GM12878 (cell line): ENCODE measurements at regions not wholly inside any gene's neighbourhood (a gene's known extent, or its start where the extent isn't known, plus 50 kb on each side); places are given as distances from the start of the nearest gene placed in this dataset.

Experiments used
- CHD1 ChIP-seq: IDR thresholded peaks from 2 replicates; pipeline ENCODE4 v1.6.1; 2012; ENCODE audit warnings: low read depth, low read length, improper control_type of control experiment
- CHD2 ChIP-seq: IDR thresholded peaks from 2 replicates; pipeline ENCODE4 v1.6.1; 2011; ENCODE audit warnings: low read depth, low read length, improper control_type of control experiment, borderline replicate concordance
- CREB1 ChIP-seq: IDR thresholded peaks from 2 replicates; pipeline ENCODE4 v1.6.1; 2012; ENCODE audit warnings: low read depth, mild to moderate bottlenecking, inconsistent platforms
- ESRRA ChIP-seq: IDR thresholded peaks from 2 replicates; pipeline ENCODE4 v1.6.1; 2012; ENCODE audit warnings: mild to moderate bottlenecking, low read length, improper control_type of control experiment
- ETV6 ChIP-seq, 2 experiments: fragments of 450-650 bp in 1 of 2; IDR thresholded peaks in 1 of 2; conservative IDR thresholded peaks in 1 of 2; 2 replicates each; pipeline ENCODE4 v1.6.1; 2014; ENCODE audit warnings: antibody characterized with exemption in 1 of 2, borderline replicate concordance in 1 of 2, low read depth in 1 of 2, mild to moderate bottlenecking in 1 of 2, moderate library complexity in 1 of 2
- EZH2 ChIP-seq: IDR thresholded peaks from 2 replicates; pipeline ENCODE4 v1.6.1; 2012; ENCODE audit warnings: low read depth, mild to moderate bottlenecking, control low read depth, inconsistent platforms, low read length, borderline replicate concordance; ENCODE audit not compliant: control insufficient read depth
- FOS ChIP-seq: IDR thresholded peaks from 3 replicates; pipeline ENCODE4 v1.6.1; 2011; ENCODE audit warnings: borderline replicate concordance; ENCODE audit not compliant: insufficient read length; ENCODE audit errors: extremely low read depth
- HSF1 ChIP-seq: fragments of 150-350 bp; IDR thresholded peaks from 2 replicates; pipeline ENCODE4 v1.6.1; 2014; ENCODE audit warnings: mild to moderate bottlenecking, low read depth, low read length
- NFIC ChIP-seq: IDR thresholded peaks from 2 replicates; pipeline ENCODE4 v1.6.1; 2012; ENCODE audit warnings: low read depth, mild to moderate bottlenecking, inconsistent platforms, low read length, moderate library complexity
- NRF1 ChIP-seq: conservative IDR thresholded peaks from 2 replicates; pipeline ENCODE4 v1.6.1; 2011; ENCODE audit warnings: mild to moderate bottlenecking, low read depth, low read length, improper control_type of control experiment
- PKNOX1 ChIP-seq: fragments of 450-650 bp; IDR thresholded peaks from 2 replicates; pipeline ENCODE4 v1.6.1; 2016; ENCODE audit warnings: mild to moderate bottlenecking
- POU2F2 ChIP-seq: IDR thresholded peaks from 3 replicates; pipeline ENCODE4 v1.6.1; 2011; ENCODE audit warnings: low read depth, mild to moderate bottlenecking, low read length, borderline replicate concordance
- PRDM15 ChIP-seq: fragments of 450-650 bp; formaldehyde crosslinking; IDR thresholded peaks from 2 replicates; pipeline ENCODE4 v1.4.0; 2020; ENCODE audit warnings: mild to moderate bottlenecking, moderate library complexity
- RFX5 ChIP-seq: IDR thresholded peaks from 2 replicates; pipeline ENCODE4 v1.6.1; 2011; ENCODE audit warnings: low read depth, low read length, improper control_type of control experiment
- SMC3 ChIP-seq: IDR thresholded peaks from 2 replicates; pipeline ENCODE4 v1.6.1; 2011; ENCODE audit warnings: low read length, improper control_type of control experiment, borderline replicate concordance
- TCF3 ChIP-seq: IDR thresholded peaks from 2 replicates; pipeline ENCODE4 v1.6.1; 2012; ENCODE audit warnings: low read depth, mild to moderate bottlenecking, low read length, borderline replicate concordance; ENCODE audit not compliant: insufficient read depth
- USF2 ChIP-seq: IDR thresholded peaks from 2 replicates; pipeline ENCODE4 v1.6.1; 2011; ENCODE audit warnings: low read depth, low read length, improper control_type of control experiment, borderline replicate concordance
- ZNF24 ChIP-seq: fragments of 450-650 bp; IDR thresholded peaks from 2 replicates; pipeline ENCODE4 v1.6.1; 2017; ENCODE audit warnings: antibody characterized with exemption, mild to moderate bottlenecking
- ZNF592 ChIP-seq: fragments of 450-650 bp; IDR thresholded peaks from 2 replicates; pipeline ENCODE4 v1.6.1; 2017; ENCODE audit warnings: mild to moderate bottlenecking, moderate library complexity
- ZZZ3 ChIP-seq: IDR thresholded peaks from 2 replicates; pipeline ENCODE4 v1.6.1; 2011; ENCODE audit warnings: low read depth; ENCODE audit not compliant: control insufficient read depth, insufficient read length

- TF ChIP-seq RFX5 (no peak), PRDM15 (CRISPR knock-in tag) (no peak), ZZZ3 (no peak), NFIC (no peak), TCF3 (peak; percentile 98), ZNF24 (no peak), ETV6 (conservative IDR thresholded peaks at IDR 0.05 in 1 of 2, IDR thresholded peaks at IDR 0.05 in 1 of 2; ENCODE audit: borderline replicate concordance in 1 of 2, low read depth in 1 of 2) (no peak), PKNOX1 (no peak; the same call in 1 of the 2 replicates), CHD2 (no peak), ESRRA (no peak), ZNF592 (no peak), HSF1 (no peak), USF2 (no peak), CHD1 (no peak), POU2F2 (no peak), SMC3 (no peak), FOS (no peak), EZH2 (no peak), CREB1 (no peak), NRF1 (no peak)
These were observed 1282.9 kb downstream of the TBC1D22A start (continued) for GRCh38 chr22:48045369-48045768.
